ENCODE measurements at regions not wholly inside any gene's neighbourhood (a gene's known extent, or its start where the extent isn't known, plus 50 kb on each side); places are given as distances from the start of the nearest gene placed in this dataset.

- TF ChIP-seq ZNF532 (CRISPR knock-in tag; IDR thresholded peaks at IDR 0.05; ENCODE audit: borderline replicate concordance) (no peak), ZNF423 (CRISPR knock-in tag; IDR thresholded peaks at IDR 0.05) (no peak), GABPB1 (CRISPR knock-in tag; IDR thresholded peaks at IDR 0.05) (no peak), TP53 (CRISPR knock-in tag; IDR thresholded peaks at IDR 0.05) (no peak)
Measured at GRCh38 chr13:85383291-85383690, 415.9 kb downstream of the SLITRK6 start (continued).

GRCh38 chr13:85381082-85381481 lies 418.1 kb downstream of the SLITRK6 start:
- ChIA-PET POLR2A (no interaction called here), CTCF (no interaction called here)
- Mint-ChIP-seq H3K27me3 (ENCODE audit: low read depth) (no peaks in the 10 kb centered on the region), H3K4me1 (no peaks in the 10 kb centered on the region), H3K36me3 (no peaks in the 10 kb centered on the region), H3K9me3 (no peaks in the 10 kb centered on the region), H3K4me3 (no peak overlapping the region), H3K27ac (no peak overlapping the region)
- no peak for DNase-seq (ENCODE audit: low spot score)
- no peak for ATAC-seq
- no peak for TF ChIP-seq NFYB (CRISPR knock-in tag; conservative IDR thresholded peaks at IDR 0.05; ENCODE audit: low read depth)

GRCh38 chr13:85379991-85380390 lies 419.2 kb downstream of the SLITRK6 start:
- DNase-seq (ENCODE audit: low spot score): no peak
- H3K36me3 Mint-ChIP-seq: no peaks in the 10 kb centered on the region
- H3K27me3 Mint-ChIP-seq (ENCODE audit: low read depth): no peaks in the 10 kb centered on the region
- no peaks in the 10 kb centered on the region for H3K4me1 Mint-ChIP-seq
- no peak overlapping the region for H3K27ac Mint-ChIP-seq
- CTCF ChIA-PET: no interaction called here
- TF ChIP-seq NR3C1 (CRISPR knock-in tag; conservative IDR thresholded peaks at IDR 0.05; ENCODE audit: low read depth) (no peak), ZNF423 (CRISPR knock-in tag; IDR thresholded peaks at IDR 0.05) (no peak), AR (CRISPR knock-in tag; IDR thresholded peaks at IDR 0.05) (no peak), CBFB (CRISPR knock-in tag; IDR thresholded peaks at IDR 0.05; ENCODE audit: low read depth) (no peak), ZMAT4 (CRISPR knock-in tag; IDR thresholded peaks at IDR 0.05) (no peak), NFYB (CRISPR knock-in tag; conservative IDR thresholded peaks at IDR 0.05; ENCODE audit: low read depth) (no peak), ARID4B (CRISPR knock-in tag; IDR thresholded peaks at IDR 0.05; ENCODE audit: borderline replicate concordance) (no peak), FOXP4 (CRISPR knock-in tag; IDR thresholded peaks at IDR 0.05) (no peak)
- no peaks in the 10 kb centered on the region for H3K9me3 Mint-ChIP-seq
- H3K4me3 Mint-ChIP-seq: no peak overlapping the region
- no peak for ATAC-seq
- POLR2A ChIA-PET: no interaction called here
